NCI-H1092 treated with DMSO at 0.1 percent for 48 hours (cell line): ENCODE measurements at regions not wholly inside any gene's neighbourhood (a gene's known extent, or its start where the extent isn't known, plus 50 kb on each side); places are given as distances from the start of the nearest gene placed in this dataset.

Source experiments
- DNase-seq: peaks from one replicate; lab custom pipeline; 2025; lab: John Stamatoyannopoulos, UW

DNA sequence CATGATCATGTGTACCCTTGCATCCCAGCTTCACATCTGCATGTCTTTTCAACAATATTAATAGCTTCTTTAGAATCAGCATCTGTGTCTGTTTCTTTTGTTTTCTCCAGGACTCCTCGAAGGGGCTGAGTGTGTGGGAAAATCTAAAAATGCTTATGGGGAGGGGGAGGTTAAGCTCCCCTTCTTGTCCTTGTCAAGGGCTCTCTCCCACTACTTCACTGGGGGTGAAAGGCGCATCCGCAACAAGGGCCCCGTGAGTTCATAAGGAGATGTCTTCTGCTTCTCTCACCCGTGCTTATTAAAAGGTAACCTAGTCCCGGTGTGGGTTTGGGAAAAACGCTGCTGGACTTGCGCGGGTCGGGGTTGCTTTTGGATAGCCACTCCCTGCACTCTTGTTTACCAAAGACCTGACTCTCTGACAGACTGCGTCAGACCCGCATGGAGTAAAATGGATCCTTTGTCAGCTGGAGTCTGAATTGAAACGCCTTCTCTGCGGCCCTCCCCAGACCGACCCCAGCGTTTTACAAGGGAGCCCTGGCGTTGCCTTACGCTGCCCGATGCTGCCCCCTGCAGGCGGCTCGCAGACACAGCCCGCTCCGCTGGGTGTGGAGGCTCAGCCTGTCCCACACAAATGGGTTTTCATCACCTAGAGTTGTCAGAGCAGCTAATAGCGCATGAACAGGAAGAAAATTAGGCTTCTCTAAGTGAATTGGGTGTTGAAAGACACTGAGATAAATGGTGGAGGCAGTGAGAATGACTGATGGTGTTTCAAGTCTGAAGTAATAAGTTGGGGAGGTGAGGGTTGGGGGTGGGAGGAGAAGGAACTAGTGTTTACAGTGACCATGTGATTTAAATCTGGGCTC is 53.8 kb downstream of the IER5 start:
- peak; percentile 91 for DNase-seq

DNA sequence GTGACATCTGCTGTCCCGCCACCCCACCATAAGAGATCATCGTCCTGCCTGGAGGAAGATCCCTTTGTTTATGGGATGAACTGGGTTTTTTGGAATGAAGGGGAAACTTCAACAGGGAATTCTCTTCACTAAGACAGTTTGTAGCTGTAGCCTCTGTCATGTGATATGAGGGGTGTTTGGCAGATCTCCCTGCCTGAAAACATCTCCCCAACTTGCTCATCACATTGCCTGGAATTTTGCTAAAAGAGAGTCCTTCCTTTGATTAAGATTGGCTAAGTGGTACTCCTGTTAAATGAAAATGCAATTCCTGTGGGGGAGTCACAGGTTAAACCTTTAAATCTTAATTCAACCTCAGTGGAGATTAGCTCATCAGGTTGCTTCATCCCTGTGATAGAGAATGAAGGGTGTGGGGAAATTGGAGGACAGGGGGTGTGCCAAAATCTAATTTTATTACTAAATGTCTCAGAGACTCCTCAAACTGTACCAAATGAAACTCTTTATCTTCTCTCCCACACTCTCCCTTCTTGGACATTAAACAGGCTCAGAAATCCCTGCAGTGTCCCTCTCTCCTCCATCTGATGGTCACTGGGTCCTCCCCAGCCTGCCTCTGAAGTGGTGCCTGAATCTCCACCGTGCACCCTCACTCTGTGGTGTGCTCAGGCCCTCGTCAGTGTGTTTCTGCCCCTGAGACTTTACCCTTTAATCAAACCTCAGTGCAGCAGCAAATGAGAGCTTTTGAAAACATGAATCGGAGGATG is 54.8 kb downstream of the IER5 start:
- no peak for DNase-seq

DNA sequence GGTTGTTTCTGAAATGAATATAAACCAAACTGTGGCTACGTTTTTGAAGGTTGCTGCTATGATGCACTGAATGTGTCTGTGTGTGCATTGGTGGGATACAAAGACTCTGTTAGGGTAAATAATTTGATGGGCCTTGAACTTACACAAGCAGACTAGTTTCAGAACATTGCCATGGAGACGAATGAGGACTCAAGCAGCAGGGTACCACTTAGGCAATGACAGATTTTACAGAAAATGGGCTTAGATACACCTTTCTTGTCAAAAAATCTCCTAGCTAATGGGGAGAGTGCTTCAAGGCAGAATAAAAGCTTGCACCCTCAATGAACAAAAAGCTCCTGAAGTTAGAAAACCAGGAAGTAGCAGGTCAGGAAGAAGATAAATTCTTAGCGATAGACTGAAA is 55.7 kb downstream of the IER5 start:
- DNase-seq, result no peak

DNA sequence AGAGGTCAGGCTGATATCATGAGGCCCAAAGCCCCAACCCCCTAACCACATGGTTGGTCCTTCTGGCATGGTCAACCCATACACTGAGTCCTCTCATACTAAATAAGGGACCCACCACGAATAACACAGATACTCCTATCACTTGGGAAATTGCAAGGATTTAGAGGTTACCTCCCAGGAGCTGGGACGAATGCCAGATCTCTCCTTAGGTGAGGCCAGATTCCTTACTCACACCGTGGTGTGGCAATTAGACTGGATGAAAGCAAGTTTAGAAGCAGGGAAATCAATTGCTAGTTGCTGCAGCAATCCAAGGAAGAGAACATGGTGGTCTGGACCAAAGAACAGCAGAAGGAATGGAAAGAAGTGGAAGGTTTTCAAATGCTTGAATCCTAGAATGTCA is 60.1 kb downstream of the IER5 start:
- no peak for DNase-seq

DNA sequence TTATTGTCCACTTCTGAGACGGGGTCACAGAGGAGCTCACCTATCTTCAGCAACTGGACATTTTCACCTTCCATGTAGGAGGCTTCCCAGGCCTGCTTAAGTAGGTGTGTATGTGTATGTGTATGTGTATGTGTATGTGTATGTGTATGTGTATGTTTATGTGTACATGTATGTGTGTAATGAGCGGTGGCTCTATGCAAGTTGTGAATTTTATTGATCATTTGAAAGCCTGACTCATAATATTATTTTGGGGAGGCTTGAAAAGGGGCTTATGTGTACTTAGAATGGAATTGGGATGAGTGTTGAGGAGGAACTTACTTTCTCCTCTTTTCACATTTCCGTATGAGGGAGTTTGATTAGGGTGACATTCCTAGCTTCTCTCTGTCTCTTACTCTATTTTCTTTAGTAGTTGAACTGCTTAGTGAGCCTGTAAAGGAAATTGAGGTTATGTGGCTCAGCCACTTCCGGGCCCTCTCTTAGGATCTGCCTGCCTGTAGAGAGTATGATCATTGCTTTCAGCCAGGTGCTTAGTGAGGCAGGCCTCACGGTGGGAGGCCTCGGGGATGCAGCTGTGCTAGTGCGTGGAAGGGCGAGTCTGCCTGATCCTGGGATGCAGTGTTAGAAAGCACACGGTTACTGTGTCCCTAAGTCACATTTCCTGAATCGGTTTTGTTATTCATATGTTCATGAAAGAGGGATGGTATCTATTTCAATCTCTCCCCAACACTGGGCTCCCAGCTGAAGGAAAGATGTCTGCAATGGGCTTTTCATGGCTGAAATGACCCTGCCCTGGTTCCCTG is 61.0 kb downstream of the IER5 start:
- no peak for DNase-seq

DNA sequence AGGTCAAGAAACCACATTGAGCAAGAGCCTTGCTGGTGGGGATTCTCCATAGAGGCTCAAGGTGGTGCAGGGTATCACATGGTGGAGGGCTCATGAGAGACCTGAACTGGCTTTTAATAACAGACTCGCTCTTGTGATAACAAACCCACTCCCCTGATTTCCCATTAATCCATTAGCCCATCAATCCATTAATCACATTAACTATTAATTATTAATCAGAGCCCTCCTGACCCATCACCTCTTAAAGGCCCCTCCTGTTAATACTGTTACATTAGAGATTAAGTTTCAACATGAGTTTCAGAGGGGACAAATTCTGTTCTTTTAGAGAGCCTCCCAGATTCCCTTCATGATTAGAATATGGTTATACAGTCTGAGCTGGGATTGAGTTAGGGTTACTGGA is 61.8 kb downstream of the IER5 start:
- DNase-seq, result no peak

DNA sequence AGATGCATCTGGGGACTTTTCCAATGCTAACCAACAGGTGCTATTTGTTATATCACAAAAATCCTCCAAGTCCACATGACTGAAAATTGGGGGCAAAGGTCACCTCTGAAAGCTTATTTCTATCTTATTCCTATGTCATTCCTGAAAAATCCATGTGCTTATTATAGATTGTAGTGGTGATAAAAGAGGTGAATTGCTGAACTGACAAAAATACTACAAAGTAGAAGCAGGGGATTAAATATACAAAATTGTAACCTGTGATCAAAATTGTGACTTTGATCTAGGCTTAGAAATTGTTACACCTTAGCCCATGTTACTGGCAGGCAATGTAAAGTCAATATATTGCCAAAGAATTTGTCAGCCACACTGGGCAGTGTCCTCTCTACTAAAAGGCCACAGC is 62.3 kb downstream of the IER5 start:
- DNase-seq, result no peak

DNA sequence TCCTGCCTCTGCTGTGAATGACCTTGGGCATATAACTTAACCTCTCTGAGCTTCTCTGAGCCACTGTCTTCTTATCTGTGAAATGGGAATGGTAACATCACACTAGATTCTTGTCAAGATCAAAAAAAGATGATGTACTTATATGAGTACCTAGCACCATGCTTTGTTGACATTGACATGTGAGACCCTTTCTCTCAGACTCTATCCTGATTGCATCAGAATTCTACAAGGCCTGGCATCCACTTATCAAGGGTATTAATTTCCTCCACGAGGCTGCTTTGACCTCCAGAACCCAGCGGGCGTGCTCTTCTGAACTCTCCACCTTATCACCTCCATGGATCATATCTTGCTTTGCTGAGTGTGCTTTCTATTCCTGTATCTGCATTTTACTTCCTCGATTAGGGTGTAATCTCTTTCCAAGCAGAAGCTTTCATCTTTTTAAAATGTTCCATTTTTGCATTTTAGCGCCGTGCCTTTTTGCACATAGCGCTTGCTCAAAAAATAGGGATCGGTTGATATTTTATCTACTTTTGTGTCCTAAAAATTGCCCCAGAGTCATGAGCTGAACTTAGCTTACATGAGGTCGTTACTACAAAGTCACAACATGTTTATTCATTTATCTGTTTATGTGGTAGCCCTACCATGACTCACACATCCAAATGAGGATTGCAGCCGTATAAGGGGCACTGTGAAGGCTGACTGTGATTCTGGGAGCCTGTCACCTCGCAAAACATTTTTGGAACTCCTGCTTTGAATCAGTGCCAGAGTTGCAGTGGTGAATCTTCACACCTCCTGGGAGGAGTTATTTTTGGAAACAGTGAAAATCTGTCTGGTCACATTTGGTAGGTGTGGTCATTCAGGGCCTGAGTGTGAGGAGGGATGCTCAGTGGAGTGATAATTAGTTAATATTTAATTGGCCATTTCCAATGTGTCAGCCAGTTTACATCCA is 63.2 kb downstream of the IER5 start:
- DNase-seq, result no peak

DNA sequence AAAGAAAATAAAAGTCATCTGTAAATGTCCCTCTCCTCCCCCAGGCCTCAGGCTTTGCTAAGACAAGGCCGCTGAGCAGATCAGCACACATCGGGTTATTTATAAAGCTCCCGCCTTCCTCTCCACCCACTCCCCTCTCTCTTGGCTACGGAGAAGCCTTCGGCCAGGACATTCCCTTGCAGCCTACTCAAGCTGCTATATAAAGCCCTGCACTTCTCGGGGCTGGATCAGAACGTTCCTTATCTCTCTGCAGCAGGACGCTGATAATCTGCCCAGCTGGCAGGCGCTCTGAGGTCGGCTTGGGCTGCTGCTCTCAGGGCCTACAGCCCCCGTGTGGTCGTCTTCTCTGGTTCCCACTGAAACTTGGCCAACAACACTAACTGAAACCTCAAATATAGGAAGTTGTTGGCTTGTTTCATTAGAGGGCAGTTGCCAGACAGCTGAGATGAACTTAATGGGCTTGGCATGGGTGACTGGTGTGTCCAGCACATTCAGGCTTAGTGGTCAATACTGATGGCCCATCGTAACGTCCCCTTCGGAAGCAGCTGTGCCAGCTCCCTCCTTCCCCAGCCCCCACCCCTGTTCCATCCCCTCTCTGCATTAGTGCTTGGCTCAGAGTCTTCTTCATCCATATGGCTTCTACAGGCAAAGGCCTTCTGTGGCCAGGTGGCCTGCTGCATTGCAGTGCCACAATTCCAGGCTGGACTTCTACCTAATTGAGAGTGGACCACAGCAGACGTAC is 64.6 kb downstream of the IER5 start:
- no peak for DNase-seq

DNA sequence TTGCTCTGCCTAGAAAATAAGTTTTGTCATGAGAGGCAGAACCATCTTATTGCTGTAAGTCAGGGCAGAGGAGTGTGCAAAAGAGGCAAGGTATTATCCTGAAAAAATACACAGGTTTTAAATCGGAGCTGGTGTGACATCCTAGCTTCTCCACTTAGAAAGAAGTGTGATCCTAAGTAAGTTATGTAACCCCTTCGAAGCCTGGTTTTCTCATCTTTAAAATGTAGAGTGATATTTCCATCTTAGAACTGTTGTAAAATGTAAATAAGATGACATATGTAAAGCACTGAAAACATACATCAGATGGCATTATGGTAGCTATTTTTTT is 65.1 kb downstream of the IER5 start:
- DNase-seq, result no peak

DNA sequence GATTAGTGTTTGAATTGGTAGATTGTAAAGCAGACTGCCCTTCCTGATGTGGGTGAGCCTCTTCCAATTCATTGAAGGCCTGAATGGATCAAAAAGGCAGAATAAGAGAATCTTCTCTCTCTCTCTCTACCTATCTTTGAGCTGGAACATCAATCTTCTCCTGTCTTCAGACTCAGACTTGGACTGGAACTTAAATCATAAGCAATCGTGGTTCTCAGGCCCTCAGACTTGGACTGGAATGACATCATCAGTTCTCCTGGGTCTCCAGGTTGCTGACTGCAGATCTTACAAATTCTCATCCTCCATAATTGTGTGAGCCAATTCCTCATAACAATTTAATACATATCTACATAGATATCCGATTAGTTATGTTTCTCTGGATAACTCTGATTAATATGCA is 66.8 kb downstream of the IER5 start:
- DNase-seq, result no peak

DNA sequence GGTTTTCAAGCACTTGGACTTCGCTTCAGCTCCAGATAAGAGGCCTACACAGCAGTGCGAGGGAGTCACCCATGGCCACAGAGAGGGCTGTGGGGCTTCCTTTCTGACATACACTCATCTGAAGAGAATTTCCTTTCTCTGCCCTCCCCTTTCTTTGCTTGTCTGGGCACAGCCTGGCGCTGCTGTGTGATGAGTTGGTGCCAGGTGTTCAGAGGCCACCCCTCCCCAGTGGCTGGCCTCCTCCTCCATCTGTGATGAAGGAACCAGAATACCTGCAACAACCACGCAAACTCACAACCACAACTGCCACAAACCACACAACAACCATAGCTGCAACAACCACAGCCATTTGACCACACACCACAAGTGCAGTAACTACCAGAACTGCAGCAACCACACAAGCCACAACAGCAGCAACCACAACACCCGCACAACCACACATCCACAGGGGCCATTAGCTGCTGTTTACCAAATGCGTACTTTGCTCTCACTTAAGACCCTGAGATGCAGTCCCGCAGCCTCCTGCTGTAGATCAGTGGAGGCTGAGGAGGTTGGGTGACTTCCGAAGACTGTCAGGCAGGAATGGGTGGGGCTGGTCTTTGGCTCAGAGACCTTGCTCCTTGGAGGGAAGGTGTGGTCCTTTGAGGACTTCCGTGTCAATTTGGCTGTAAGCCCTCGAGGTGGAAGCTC is 71.1 kb downstream of the IER5 start:
- DNase-seq, result no peak

DNA sequence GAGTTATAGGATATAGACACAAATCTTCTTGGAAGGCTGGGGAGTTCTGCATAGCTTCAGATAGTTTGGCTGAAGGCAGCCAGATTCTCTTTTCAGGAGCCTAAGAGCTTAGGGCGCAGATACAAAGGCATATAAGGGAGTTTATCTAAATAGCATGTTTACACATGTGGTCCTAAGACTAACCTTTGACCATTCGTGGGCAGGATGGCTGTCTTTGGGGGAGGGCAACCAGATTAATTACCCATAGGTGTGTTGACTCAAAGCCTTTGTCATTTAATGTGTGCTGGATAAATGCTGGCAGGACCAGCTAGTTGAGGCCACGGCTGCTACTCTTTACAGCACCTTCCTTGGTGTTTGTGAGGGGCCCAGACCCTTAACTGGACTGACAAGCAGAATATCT is 71.8 kb downstream of the IER5 start:
- DNase-seq, result no peak

DNA sequence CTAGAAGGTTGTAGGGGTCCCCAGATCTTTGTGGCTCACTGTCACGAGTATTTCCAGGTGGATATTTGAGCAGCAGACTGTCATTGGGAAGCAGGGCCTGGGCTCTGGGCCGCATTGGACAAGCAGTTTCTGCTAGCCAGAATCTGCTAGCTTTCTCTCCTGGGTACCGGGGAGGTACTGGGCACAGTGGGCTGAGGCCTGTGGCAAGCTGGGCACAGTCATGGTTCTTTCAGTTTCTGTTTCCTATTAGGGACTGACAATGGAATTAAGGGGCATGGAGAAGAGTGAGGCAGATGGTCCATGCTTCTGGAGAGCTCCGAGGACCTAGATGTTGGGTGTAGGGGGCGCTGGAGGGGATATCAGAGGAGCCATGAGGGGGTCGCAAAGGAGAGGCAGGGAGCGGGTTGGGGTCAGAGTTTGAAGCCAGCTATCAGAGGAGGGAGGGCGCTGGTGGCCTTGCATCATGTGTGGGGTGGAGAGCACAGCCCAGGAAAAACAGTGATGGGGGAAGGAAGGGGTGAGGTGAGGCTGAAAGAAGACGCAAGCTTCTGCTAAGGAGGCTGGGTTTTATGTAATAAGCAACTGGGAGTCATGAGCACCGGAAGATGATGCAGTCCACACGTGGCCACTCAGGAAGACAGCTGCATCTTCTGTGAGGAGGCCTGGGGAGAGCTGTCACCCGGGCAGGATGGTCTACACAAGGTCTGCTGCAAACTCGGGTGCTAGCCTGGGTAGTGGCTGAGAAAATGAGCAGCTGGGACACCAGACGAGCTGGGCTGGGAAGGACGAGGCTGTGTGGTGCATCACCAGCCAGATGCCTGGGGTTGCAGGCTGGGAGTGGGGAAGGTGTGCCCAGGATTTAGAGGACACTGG is 72.7 kb downstream of the IER5 start:
- DNase-seq, result no peak

DNA sequence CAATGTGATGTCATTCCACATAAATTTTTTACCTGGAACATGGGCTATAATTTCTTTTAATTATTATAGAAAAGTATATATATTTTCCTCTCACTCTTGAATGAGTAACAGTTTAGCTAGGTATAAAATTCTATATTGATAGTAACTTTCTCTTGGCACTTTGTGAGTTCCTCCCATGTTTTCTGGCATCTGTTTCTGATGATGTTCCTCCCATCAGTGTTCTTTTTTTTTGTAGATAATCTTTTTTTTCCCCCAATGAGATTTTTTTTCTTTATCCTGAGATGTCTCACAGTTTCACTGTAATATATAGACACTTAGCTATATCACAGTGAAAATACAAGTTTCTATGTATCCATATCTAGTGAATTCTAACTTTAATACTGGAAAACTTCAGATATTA is 75.2 kb downstream of the IER5 start:
- no peak for DNase-seq

DNA sequence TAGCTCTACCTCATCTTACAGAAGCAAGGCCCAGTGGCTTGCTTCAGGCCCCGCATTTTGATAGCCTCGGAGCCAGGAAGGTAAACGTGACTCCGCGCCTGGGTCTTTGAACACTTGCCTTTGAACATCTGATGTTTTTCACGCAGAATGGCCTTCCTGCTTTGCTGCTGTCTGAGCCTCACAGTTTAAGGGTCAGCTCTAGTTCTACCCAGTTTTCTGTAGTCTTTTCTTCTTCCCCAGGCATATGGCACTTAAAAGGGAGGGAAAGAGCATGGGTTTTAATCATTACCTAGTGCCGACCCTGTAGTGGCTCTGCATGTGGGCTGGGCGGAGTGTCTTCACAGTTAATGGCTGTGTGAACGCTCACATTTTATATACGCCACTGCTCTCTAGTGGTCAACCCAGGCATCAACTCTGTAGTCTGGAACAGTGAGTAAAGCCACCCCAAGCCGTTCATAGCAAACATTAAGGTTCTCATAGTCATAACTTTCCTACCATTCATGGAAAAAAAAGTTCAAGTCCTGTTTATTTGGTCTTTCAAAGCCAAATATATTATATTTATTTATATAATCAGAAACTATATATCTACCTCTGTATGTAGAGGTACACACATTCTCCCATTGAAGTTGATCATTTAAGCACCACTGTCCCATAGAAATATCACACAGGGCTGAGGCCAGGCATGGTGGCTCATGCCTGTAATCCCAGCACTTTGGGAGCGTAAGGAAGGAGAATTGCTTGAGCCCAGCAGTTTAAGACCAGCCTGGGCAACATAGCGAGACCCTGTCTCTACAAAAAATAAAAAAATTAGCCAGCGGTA is 78.1 kb downstream of the IER5 start:
- peak; percentile 90 for DNase-seq

DNA sequence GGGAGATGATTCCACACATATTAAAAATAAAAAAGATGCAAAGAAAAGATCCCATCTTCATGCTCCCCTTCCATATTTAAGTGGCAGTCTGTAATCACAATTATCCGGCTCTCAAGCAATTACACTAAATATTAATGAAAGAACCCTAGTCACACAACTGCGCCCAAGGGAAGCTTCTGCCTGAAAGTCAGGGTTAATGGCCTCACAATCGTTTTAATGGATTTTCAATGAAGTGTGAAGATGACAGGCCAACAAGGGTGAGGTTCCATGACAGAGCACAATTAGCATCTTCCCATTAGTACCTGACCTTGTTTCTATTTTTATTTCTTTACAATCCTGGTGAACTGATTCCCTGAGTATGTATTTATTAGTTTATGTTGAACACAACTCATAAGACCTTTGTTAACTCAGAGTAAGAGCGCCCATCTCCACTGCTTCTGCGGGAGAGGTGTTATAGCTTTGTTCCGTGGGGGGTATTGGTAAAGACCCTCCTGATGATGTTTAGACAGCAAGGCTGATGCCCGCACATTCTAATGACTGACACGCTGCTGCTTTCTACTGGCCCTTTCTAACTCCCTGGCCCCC is 80.9 kb downstream of the IER5 start:
- DNase-seq, result no peak

DNA sequence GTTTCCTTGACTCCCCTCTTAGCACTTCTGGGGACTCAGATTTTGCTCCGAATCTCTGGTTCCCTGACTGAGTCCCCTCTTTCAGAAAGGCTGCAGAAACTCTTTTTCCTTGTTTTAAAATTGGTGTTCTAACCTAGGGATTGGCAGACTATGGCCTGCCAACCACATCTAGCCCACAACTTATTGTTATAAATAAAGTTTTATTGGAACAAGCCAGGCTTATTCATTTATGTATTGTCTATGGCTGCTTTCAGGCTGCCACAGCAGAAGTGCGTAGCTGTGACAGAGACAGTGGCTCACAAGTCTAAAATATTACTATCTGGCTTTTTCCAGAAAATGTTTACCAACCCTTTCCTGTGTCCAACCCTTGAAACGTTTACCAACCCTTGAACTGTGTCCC is 81.7 kb downstream of the IER5 start:
- no peak for DNase-seq
